ENCODE measurements at regions not wholly inside any gene's neighbourhood (a gene's known extent, or its start where the extent isn't known, plus 50 kb on each side); places are given as distances from the start of the nearest gene placed in this dataset.
"Not testable (repeated sequence)": the region's sequence is repeated elsewhere in the genome, so short reads cannot be mapped to it uniquely, and the experiment has no call there.

DNA sequence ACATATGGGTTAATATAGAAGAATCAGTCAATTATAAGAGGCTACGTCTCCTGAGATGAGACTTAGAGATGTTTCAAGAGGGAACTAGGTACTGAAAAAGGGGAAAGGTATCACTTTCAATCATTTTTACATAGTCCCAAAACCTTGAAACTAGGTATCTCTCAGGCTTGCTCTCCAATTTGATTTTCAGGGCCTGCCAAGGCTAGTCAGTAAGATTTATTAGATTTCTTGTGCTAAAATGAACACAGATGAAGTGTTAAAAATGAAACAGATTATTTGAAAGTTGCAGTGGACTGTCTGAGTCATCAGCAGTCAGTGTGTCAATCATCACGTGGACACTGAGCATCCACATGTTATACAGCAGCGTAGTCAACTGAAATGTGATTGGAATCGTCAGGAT lies 591.1 kb downstream of the DTWD2 start:
- DNase-seq (ENCODE audit: low read depth), result no peak
- TF ChIP-seq, protein P1, sequence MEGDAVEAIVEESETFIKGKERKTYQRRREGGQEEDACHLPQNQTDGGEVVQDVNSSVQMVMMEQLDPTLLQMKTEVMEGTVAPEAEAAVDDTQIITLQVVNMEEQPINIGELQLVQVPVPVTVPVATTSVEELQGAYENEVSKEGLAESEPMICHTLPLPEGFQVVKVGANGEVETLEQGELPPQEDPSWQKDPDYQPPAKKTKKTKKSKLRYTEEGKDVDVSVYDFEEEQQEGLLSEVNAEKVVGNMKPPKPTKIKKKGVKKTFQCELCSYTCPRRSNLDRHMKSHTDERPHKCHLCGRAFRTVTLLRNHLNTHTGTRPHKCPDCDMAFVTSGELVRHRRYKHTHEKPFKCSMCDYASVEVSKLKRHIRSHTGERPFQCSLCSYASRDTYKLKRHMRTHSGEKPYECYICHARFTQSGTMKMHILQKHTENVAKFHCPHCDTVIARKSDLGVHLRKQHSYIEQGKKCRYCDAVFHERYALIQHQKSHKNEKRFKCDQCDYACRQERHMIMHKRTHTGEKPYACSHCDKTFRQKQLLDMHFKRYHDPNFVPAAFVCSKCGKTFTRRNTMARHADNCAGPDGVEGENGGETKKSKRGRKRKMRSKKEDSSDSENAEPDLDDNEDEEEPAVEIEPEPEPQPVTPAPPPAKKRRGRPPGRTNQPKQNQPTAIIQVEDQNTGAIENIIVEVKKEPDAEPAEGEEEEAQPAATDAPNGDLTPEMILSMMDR (IDR thresholded peaks at IDR 0.05; ENCODE audit: low read depth, low read length, missing control alignments), result no peak
- H3K4me3 ChIP-seq (ENCODE audit: low read depth, low read length), result no peak overlapping the region

DNA sequence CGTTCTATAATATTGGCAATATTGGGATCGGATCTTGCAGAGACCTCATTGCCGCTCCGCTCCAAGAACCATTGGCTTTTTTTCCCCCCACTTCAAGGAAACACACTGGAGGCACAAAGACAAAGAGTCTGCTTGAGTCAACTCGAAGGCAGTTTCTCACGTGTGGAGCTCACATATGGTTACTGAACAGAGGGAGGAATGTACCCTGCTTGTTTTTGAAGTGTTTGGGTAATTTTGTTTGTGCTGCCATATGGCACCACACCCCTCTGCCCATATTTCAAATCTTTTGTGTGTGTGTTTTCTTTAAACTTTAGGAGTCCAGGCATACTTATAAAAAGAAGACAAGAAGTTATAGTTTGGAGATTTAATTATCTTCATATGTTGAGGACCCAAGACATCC lies 595.9 kb downstream of the DTWD2 start:
- TF ChIP-seq, protein P1 (IDR thresholded peaks at IDR 0.05; ENCODE audit: low read depth, low read length, missing control alignments), result no peak

DNA sequence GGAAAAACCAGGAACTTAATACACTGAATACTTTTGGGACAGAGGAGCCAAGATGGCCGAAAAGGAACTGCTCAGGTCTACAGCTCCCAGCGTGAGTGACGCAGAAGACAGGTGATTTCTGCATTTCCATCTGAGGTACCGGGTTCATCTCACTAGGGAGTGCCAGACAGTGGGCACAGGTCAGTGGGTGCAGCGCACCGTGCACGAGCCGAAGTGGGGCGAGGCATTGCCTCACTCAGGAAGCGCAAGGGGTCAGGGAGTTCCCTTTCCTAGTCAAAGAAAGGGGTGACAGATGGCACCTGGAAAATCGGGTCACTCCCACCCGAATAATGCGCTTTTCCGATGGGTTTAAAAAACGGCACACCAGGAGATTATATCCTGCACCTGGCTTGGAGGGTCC lies 605.4 kb downstream of the DTWD2 start:
- not testable (repeated sequence) for H3K4me3 ChIP-seq (ENCODE audit: low read depth, low read length); DNase-seq (ENCODE audit: low read depth)

More for the DNA sequence above, 595.9 kb downstream of the DTWD2 start:
- no peak for DNase-seq (ENCODE audit: low read depth)
- H3K4me3 ChIP-seq (ENCODE audit: low read depth, low read length), result no peak overlapping the region

DNA sequence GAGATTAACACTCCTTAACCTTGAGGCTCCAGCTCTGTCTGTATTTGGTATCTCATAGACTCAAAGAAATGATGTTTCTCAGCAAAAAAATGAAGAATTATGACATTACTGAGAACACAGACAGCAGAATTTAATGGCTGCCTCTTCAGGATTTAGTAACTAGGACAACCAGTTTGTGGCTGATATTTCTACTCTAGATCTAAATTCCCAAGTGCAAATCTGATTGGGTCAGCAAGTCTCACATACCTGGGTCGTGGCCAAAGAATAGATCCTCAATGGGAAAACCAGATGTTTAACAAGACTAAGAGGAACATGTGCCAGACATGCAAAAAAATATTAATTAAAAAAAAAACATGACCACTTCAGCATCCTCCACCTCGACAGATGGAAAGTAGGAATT lies 608.9 kb downstream of the DTWD2 start:
- TF ChIP-seq, protein P1 (IDR thresholded peaks at IDR 0.05; ENCODE audit: low read depth, low read length, missing control alignments), result no peak
- H3K4me3 ChIP-seq (ENCODE audit: low read depth, low read length), result no peak overlapping the region
- no peak for DNase-seq (ENCODE audit: low read depth)

DNA sequence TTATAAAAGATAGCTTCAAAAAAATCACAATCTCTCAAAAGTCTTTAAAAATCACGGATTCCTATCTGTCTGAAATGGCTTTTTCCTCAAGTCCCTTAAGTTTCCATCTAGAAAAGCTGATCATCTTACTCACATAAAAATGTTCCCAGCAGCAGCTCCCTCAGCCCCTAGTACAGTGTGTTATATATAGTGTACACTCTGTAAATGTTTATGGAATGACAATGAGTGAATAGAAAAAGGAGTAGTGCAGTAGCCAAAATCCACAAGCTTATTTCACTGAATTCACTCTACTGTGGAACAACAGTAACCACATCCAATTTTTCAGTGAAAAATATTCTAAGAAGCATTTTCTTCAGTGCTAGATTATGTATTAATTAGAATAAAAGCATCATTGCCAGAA lies 609.4 kb downstream of the DTWD2 start:
- H3K4me3 ChIP-seq (ENCODE audit: low read depth, low read length), result no peak overlapping the region
- TF ChIP-seq, protein P1 (IDR thresholded peaks at IDR 0.05; ENCODE audit: low read depth, low read length, missing control alignments), result no peak
- no peak for DNase-seq (ENCODE audit: low read depth)

DNA sequence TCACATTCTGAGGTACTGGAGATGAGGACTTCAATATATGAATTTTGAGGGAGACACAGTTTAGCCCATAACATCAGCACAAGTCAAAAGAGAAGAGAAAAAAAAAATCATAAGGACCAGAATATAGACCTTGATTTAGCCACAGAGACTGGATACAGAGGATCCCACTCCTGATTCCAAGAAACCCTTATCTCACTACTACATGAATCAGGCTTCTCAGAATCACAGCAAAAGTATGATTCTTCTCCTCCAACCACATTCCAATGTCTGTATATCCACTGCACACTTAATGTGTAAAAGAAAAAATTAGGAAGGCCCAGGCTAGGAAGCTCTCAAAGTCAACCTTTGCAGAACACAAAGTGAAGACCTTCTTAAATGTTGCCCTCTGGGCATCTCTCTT lies 610.9 kb downstream of the DTWD2 start:
- no peak for DNase-seq (ENCODE audit: low read depth)
- TF ChIP-seq, protein P1 (IDR thresholded peaks at IDR 0.05; ENCODE audit: low read depth, low read length, missing control alignments), result no peak
- H3K4me3 ChIP-seq (ENCODE audit: low read depth, low read length), result no peak overlapping the region

DNA sequence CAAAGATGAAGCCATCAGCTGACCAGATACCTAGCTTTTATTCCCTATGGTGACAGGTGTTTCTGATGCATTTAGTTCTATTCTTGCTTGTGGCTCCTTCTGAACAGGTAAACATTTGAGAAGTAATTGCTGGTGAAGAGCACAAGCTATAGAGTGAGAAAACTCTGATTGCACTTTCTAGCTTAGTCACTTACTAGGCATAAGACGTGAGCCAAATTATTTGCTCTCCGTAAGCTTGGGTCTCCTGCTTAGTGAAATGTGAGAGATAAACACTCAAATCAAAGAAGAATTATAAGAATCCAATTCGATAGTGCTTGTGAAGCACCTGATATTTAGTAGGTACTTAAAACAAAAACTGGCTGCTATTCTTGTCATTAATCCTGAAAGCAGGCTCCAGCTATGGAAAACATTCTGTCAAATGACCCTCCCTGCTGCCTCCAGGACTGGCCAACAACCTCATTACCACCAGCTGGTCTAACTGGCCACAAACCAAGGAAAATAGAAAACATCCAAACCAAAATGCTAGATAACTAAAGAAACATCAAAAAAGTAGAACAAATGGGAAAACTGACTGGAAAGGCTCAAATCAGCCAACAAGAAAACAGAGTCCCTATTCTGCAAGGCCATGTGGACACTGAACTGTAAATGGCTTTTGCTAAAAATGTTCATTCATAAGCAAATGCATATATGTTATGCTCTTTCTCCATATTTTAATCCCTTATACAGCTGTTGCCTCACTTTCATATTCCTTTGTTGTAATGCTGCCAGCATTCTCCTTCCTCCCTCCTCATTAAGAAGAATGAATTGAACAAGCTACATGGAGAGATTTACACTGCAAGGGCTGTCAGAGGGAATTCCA lies 616.1 kb downstream of the DTWD2 start:
- no peak overlapping the region for H3K4me3 ChIP-seq (ENCODE audit: low read depth, low read length)
- no peak for DNase-seq (ENCODE audit: low read depth)
- TF ChIP-seq, protein P1 (IDR thresholded peaks at IDR 0.05; ENCODE audit: low read depth, low read length, missing control alignments), result no peak
